PC-9 (cell line): ENCODE measurements at regions not wholly inside any gene's neighbourhood (a gene's known extent, or its start where the extent isn't known, plus 50 kb on each side); places are given as distances from the start of the nearest gene placed in this dataset.

Source experiments
- BruUV-seq: library from RNA; stranded (reverse); fragments of 400-500 nt; replicated peaks from 2 replicates; lab custom pipeline; 2021; lab: Mats Ljungman, UMichigan
- CTCF ChIA-PET: fragments of 300-600 bp; sonication (Branson Sonifier 250); formaldehyde crosslinking; loops from one replicate; lab custom pipeline; 2022; ENCODE audit warnings: antibody characterized with exemption; lab: Charles Lee
- POLR2A ChIA-PET: fragments of 300-600 bp; sonication (Branson Sonifier 250); formaldehyde crosslinking; loops from one replicate; lab custom pipeline; 2022; ENCODE audit warnings: antibody characterized with exemption; ENCODE audit not compliant: unreplicated experiment; lab: Charles Lee
- DNase-seq, 2 experiments: peaks; one replicate each; pipeline versions ENCODE4 v3.0.0 to v3.0.0-alpha.2; 2015 to 2022; ENCODE audit warnings: mixed read lengths in 1 of 2
- H2AFZ ChIP-seq: fragments of 200-600 bp; sonication (generic); 2 replicates; pipeline ENCODE4 v1.8.1; 2017; ENCODE audit warnings: antibody characterized with exemption
- H3F3A ChIP-seq: fragments of 200-600 bp; sonication (generic); 2 replicates; pipeline ENCODE4 v1.8.1; 2017; ENCODE audit warnings: antibody characterized with exemption, mild to moderate bottlenecking, low read depth; ENCODE audit not compliant: insufficient read depth
- H3K27ac ChIP-seq: fragments of 200-600 bp; sonication (generic); 2 replicates; pipeline ENCODE4 v1.6.1; 2016; ENCODE audit warnings: mixed run types
- H3K27me3 ChIP-seq: fragments of 200-600 bp; sonication (generic); 2 replicates; pipeline ENCODE4 v1.6.1; 2016; ENCODE audit warnings: low read depth, mixed run types; ENCODE audit not compliant: insufficient read depth
- H3K36me3 ChIP-seq: fragments of 200-600 bp; sonication (generic); 2 replicates; pipeline ENCODE4 v1.6.1; 2016; ENCODE audit warnings: low read depth, mixed run types
- H3K4me1 ChIP-seq: fragments of 200-600 bp; sonication (generic); replicated peaks from 2 replicates; pipeline ENCODE4 v1.6.1; 2016; ENCODE audit warnings: mixed run types; ENCODE audit not compliant: insufficient read depth
- H3K4me2 ChIP-seq: fragments of 200-600 bp; sonication (generic); 2 replicates; pipeline ENCODE4 v1.6.1; 2017; ENCODE audit warnings: mixed run types
- H3K4me3 ChIP-seq: fragments of 200-600 bp; sonication (generic); 2 replicates; pipeline ENCODE4 v1.6.1; 2016; ENCODE audit warnings: mixed run types
- H3K79me2 ChIP-seq: fragments of 200-600 bp; sonication (generic); 2 replicates; pipeline ENCODE4 v1.6.1; 2017; ENCODE audit warnings: low read depth, mixed run types
- H3K9me2 ChIP-seq: fragments of 200-600 bp; sonication (generic); 2 replicates; pipeline ENCODE4 v1.8.1; 2017; ENCODE audit warnings: mild to moderate bottlenecking; ENCODE audit not compliant: insufficient read depth
- H3K9me3 ChIP-seq: fragments of 200-600 bp; sonication (generic); 2 replicates; pipeline ENCODE4 v1.8.1; 2016; ENCODE audit warnings: low read depth; ENCODE audit not compliant: insufficient read depth
- H4K20me1 ChIP-seq: fragments of 200-600 bp; sonication (generic); 2 replicates; pipeline ENCODE4 v1.8.1; 2017; ENCODE audit not compliant: insufficient read depth
- CTCF ChIP-seq: fragments of 200-600 bp; sonication (generic); conservative IDR thresholded peaks from 2 replicates; pipeline ENCODE4 v1.6.1; 2017; ENCODE audit warnings: mixed run types, antibody characterized with exemption, mild to moderate bottlenecking, moderate library complexity
- EZH2 ChIP-seq: fragments of 200-600 bp; sonication (generic); IDR thresholded peaks from 2 replicates; pipeline ENCODE4 v1.8.0; 2017; ENCODE audit warnings: antibody characterized with exemption, low read depth
- intact Hi-C: fragments of 100-400 bp; cut with micrococcal nuclease; formaldehyde crosslinking; loops from one replicate; pipeline ENCODE4 v1.10.0; 2022; ENCODE audit not compliant: unreplicated experiment

- Histone ChIP-seq H3K79me2 (no peaks in the 10 kb centered on the region), H3F3A (no peaks in the 10 kb centered on the region), H3K9me2 (peaks cover 6% of the 10 kb centered on the region; the same call in 1 of the 2 replicates), H4K20me1 (no peaks in the 10 kb centered on the region), H3K36me3 (no peaks in the 10 kb centered on the region), H3K4me3 (no peak overlapping the region), H3K27me3 (no peaks in the 10 kb centered on the region), H3K9me3 (no peaks in the 10 kb centered on the region), H3K4me1 (no peaks in the 10 kb centered on the region), H3K4me2 (no peak overlapping the region), H2AFZ (no peak overlapping the region), H3K27ac (no peak overlapping the region)
- ChIA-PET POLR2A (no interaction called here), CTCF (no interaction called here)
- TF ChIP-seq EZH2 (no peak), CTCF (no peak)
- no TSS peak for BruUV-seq
- DNase-seq: no peak
- intact Hi-C loops: no loop called here
These were observed 52.1 kb upstream of the CD5L start for GRCh38 chr1:157893686-157894085.

DNA sequence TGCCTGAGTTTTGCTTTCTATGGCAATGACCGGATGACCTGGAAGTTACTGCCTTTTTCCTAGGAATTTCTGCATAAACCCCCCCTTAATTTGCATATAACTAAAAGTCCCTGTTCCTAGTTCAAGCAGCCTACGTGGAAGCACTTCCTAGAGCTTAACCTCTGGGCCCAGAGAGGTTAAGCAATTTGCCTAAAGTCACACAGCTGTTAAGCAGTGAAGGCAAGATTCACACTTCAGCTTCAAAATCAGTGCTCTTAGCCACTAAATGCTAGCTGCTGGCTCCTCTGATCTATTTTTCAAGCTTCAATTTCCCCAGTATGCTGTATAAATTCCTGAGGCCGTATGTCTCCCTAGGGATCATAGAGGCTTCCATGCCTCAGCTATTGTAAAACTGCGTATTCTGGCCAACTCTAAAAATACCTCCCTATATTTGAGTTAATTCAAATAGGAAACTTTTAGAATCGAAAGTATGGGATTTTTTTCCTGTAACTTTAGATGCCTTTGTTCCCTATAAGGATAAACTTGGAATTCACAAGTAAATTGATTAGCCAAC is 53.1 kb upstream of the CD5L start:
- no peaks in the 10 kb centered on the region for H3K9me3 ChIP-seq
- H3K4me2 ChIP-seq: no peak overlapping the region
- no peaks in the 10 kb centered on the region for H3K4me1 ChIP-seq
- H3K9me2 ChIP-seq: peaks cover 6% of the 10 kb centered on the region; the same call in 1 of the 2 replicates
- H3K27ac ChIP-seq: no peak overlapping the region
- ChIA-PET POLR2A (no interaction called here), CTCF (no interaction called here)
- H3K79me2 ChIP-seq: no peaks in the 10 kb centered on the region
- H4K20me1 ChIP-seq: no peaks in the 10 kb centered on the region
- TF ChIP-seq EZH2 (no peak), CTCF (no peak)
- H2AFZ ChIP-seq: no peak overlapping the region
- DNase-seq: no peak
- no peaks in the 10 kb centered on the region for H3K36me3 ChIP-seq
- no peaks in the 10 kb centered on the region for H3F3A ChIP-seq
- H3K4me3 ChIP-seq: no peak overlapping the region
- intact Hi-C loops: no loop called here
- no TSS peak for BruUV-seq
- H3K27me3 ChIP-seq: no peaks in the 10 kb centered on the region

DNA sequence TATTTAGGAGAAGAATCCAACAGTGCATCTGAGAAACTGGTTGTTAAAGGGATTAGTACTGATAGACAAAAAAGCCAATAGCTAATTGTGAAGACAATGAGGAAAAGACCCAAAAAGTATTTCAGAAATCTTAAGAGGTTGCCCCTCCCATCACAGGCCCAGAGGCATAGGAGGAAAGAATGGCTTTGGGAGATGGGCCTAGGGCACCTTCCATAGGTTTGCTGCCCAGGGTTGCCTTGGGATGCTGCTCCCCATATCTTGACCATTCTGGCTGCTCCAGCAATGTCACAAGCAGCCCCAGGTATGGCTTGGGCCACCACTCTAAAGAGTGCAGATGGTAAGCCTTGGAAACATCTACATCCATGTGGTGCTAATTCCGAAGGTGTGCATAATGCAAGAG is 68.7 kb upstream of the CD5L start:
- no TSS peak for BruUV-seq
- Histone ChIP-seq H2AFZ (no peak overlapping the region), H3K9me3 (no peaks in the 10 kb centered on the region), H3K4me2 (no peak overlapping the region), H3K36me3 (no peaks in the 10 kb centered on the region), H3K4me3 (no peak overlapping the region), H3K4me1 (no peaks in the 10 kb centered on the region), H3K27ac (no peak overlapping the region), H3F3A (no peaks in the 10 kb centered on the region), H3K27me3 (no peaks in the 10 kb centered on the region), H3K9me2 (no peaks in the 10 kb centered on the region), H3K79me2 (no peaks in the 10 kb centered on the region), H4K20me1 (no peaks in the 10 kb centered on the region)
- no peak for DNase-seq
- CTCF ChIA-PET: no interaction called here
- POLR2A ChIA-PET: no interaction called here
- intact Hi-C loops: no loop called here
- TF ChIP-seq EZH2 (no peak), CTCF (no peak)
